ENCODE measurements at regions not wholly inside any gene's neighbourhood (a gene's known extent, or its start where the extent isn't known, plus 50 kb on each side); places are given as distances from the start of the nearest gene placed in this dataset.

DNA sequence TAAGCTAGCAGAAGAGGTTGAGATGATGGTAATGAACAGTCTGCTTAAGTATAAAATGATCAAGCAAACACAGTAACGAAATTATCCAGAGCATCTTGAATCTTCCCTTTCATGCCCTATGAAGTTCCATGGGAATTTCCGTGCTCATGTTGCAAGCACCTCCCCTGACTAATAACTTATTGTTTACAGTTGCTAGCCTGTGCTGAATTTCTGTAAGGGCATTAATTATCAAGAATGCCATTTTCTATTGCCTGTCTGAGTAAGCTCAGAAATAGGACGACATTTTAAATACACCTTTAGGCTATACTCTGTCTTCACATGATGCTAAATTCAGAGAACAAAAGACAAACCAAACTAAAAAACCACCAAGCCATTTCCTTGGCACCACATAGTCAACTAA lies 257.5 kb upstream of the LRTM1 start:
- ChIA-PET CTCF (interaction anchor here (0.6 kb wide), 2 partner anchors 333 to 713 kb away, joined by 3 read pairs; no protein-coding TSS in a partner anchor), POLR2A (interaction anchor here (1.0 kb wide), 1 partner anchor 16 kb away, joined by 3 read pairs; no protein-coding TSS in a partner anchor)
- peaks cover 8% of the 10 kb centered on the region for H3K9me3 ChIP-seq (ENCODE audit: control insufficient read depth, insufficient read depth, low read length)
- H3K4me3 ChIP-seq (ENCODE audit: low read depth, low read length) = no peak overlapping the region
- H3K27ac ChIP-seq (ENCODE audit: low read depth, low read length) = no peak overlapping the region
- DNase-seq (ENCODE audit: low read depth, low spot score) = no peak
- TF ChIP-seq, protein P1, sequence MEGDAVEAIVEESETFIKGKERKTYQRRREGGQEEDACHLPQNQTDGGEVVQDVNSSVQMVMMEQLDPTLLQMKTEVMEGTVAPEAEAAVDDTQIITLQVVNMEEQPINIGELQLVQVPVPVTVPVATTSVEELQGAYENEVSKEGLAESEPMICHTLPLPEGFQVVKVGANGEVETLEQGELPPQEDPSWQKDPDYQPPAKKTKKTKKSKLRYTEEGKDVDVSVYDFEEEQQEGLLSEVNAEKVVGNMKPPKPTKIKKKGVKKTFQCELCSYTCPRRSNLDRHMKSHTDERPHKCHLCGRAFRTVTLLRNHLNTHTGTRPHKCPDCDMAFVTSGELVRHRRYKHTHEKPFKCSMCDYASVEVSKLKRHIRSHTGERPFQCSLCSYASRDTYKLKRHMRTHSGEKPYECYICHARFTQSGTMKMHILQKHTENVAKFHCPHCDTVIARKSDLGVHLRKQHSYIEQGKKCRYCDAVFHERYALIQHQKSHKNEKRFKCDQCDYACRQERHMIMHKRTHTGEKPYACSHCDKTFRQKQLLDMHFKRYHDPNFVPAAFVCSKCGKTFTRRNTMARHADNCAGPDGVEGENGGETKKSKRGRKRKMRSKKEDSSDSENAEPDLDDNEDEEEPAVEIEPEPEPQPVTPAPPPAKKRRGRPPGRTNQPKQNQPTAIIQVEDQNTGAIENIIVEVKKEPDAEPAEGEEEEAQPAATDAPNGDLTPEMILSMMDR (IDR thresholded peaks at IDR 0.05; ENCODE audit: low read depth, low read length) = no peak
- no peaks in the 10 kb centered on the region for H3K27me3 ChIP-seq (ENCODE audit: control insufficient read depth, insufficient read depth, low read length)

GRCh38 chr3:55183201-55183600 lies 255.3 kb upstream of the LRTM1 start:
- Histone ChIP-seq H3K27me3 (ENCODE audit: control insufficient read depth, insufficient read depth, low read length) (no peaks in the 10 kb centered on the region), H3K27ac (ENCODE audit: low read depth, low read length) (no peak overlapping the region), H3K4me3 (ENCODE audit: low read depth, low read length) (no peak overlapping the region), H3K9me3 (ENCODE audit: control insufficient read depth, insufficient read depth, low read length) (peaks cover 2% of the 10 kb centered on the region)
- ChIA-PET POLR2A (no interaction called here), CTCF (no interaction called here)
- no peak for DNase-seq (ENCODE audit: low read depth, low spot score)
- TF ChIP-seq, protein P1 (IDR thresholded peaks at IDR 0.05; ENCODE audit: low read depth, low read length) = no peak

GRCh38 chr3:55180936-55181535 lies 253.2 kb upstream of the LRTM1 start:
- POLR2A ChIA-PET = no interaction called here
- DNase-seq (ENCODE audit: low read depth, low spot score) = no peak
- CTCF ChIA-PET = interaction anchor here (0.6 to 1.6 kb wide), 16 partner anchors 8 to 687 kb away, joined by 3 to 12 read pairs (median 3); no protein-coding TSS in a partner anchor
- Histone ChIP-seq H3K4me3 (ENCODE audit: low read depth, low read length) (no peak overlapping the region), H3K27ac (ENCODE audit: low read depth, low read length) (no peak overlapping the region), H3K27me3 (ENCODE audit: control insufficient read depth, insufficient read depth, low read length) (no peaks in the 10 kb centered on the region), H3K9me3 (ENCODE audit: control insufficient read depth, insufficient read depth, low read length) (no peaks in the 10 kb centered on the region)
- TF ChIP-seq, protein P1 (IDR thresholded peaks at IDR 0.05; ENCODE audit: low read depth, low read length) = peak; percentile 62

DNA sequence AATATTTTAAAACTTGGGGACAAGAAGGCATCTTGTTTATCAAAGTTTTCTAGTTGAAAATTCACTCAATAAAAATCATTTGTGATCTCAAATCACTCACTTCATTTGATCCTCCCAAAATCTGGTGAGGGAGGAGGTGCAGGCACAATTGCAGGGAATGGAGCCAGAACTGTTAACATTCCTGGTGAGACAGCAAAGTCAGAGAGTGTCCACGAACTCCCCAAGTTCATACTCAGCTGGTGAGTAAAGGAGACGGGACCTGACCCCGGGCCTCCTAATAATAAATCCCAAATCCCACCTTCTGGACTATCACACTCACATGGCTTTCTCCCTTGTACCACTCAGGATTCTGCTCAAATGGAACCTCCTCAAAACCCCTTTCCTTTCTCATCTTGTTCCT lies 252.3 kb upstream of the LRTM1 start:
- POLR2A ChIA-PET = no interaction called here
- Histone ChIP-seq H3K27ac (ENCODE audit: low read depth, low read length) (no peak overlapping the region), H3K4me3 (ENCODE audit: low read depth, low read length) (no peak overlapping the region), H3K9me3 (ENCODE audit: control insufficient read depth, insufficient read depth, low read length) (no peaks in the 10 kb centered on the region), H3K27me3 (ENCODE audit: control insufficient read depth, insufficient read depth, low read length) (no peaks in the 10 kb centered on the region)
- CTCF ChIA-PET = interaction anchor here (0.6 to 1.6 kb wide), 13 partner anchors 7 to 344 kb away, joined by 3 to 12 read pairs (median 4); no protein-coding TSS in a partner anchor
- no peak for DNase-seq (ENCODE audit: low read depth, low spot score)
- TF ChIP-seq, protein P1 (IDR thresholded peaks at IDR 0.05; ENCODE audit: low read depth, low read length) = no peak

DNA sequence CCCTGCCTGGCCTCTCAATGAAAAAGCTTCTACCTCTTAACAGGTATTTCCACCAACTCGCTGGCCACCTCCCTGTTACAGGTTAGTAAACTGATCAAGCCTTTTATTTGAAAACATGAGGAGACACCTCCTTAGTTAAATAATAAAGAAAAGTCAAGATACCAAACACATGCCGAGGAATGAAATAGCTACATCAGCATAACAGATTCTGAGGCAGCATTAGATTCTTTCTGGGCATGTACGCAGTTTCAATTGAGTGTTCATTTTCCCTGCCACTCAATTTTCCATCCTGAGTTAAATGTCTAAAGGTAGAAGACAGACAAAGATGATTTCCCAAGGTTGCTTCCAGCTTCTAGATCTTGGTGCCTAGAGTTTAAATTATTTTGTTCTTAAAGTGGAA lies 250.5 kb upstream of the LRTM1 start:
- H3K27me3 ChIP-seq (ENCODE audit: control insufficient read depth, insufficient read depth, low read length) = no peaks in the 10 kb centered on the region
- H3K27ac ChIP-seq (ENCODE audit: low read depth, low read length) = no peak overlapping the region
- TF ChIP-seq, protein P1 (IDR thresholded peaks at IDR 0.05; ENCODE audit: low read depth, low read length) = no peak
- POLR2A ChIA-PET = no interaction called here
- DNase-seq (ENCODE audit: low read depth, low spot score) = no peak
- CTCF ChIA-PET = no interaction called here
- no peak overlapping the region for H3K4me3 ChIP-seq (ENCODE audit: low read depth, low read length)
- H3K9me3 ChIP-seq (ENCODE audit: control insufficient read depth, insufficient read depth, low read length) = no peaks in the 10 kb centered on the region
